ENCODE measurements at regions not wholly inside any gene's neighbourhood (a gene's known extent, or its start where the extent isn't known, plus 50 kb on each side); places are given as distances from the start of the nearest gene placed in this dataset.

DNA sequence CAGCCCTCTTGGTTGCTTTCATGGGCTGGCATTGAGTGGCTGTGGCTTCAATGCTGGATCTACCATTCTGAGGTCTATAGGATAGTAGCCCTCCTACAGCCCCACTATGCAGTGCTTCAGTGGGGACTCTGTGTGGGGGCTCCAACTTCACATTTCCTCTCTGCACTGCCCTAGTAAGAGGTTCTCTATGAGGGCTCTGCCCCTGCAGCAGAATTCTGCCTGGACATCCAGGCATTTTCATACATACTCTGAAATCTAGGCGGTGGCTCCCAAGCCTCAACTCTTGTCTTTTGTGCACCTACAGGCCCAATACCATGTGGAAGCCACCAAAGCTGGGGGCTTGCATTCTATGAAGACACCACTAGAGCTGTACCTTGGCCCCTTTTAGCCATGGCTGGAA, 195.8 kb downstream of the IGSF11 start:
- TF ChIP-seq, protein P1, sequence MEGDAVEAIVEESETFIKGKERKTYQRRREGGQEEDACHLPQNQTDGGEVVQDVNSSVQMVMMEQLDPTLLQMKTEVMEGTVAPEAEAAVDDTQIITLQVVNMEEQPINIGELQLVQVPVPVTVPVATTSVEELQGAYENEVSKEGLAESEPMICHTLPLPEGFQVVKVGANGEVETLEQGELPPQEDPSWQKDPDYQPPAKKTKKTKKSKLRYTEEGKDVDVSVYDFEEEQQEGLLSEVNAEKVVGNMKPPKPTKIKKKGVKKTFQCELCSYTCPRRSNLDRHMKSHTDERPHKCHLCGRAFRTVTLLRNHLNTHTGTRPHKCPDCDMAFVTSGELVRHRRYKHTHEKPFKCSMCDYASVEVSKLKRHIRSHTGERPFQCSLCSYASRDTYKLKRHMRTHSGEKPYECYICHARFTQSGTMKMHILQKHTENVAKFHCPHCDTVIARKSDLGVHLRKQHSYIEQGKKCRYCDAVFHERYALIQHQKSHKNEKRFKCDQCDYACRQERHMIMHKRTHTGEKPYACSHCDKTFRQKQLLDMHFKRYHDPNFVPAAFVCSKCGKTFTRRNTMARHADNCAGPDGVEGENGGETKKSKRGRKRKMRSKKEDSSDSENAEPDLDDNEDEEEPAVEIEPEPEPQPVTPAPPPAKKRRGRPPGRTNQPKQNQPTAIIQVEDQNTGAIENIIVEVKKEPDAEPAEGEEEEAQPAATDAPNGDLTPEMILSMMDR (IDR thresholded peaks at IDR 0.05): no peak

DNA sequence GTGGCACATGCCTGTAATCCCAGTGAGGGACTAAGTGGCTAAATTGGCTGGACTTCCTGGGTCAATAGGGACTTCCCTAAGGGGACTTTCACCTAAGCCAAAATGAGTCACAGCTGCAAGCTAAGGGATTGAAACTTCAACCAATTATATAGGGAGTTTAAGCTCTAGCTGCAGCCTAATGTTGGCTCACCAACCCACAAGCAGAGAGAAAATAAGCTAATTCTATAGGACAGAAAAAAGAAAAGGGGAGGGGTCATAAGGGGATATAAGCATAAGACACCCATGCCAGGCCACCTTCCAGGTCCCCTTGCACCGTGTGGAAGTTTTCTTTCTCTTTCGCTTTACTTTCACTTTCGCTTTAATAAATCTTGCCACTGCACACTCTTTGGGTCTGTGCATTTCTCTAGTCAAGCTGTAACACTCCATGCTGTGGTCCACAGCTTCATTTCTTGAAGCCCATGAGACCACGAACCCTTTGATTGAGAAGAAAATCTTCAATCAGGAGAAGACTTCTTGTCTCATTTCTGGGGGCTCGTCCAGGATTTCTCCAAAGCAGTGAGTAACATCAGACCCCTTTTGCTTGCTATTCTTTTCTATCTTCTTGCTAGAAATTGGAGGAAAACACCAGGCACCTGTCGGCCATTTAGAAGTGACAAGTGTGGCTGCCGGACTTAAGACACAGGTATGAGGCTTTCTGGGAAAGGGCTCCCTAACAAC, 192.3 kb downstream of the IGSF11 start:
- TF ChIP-seq, protein P1 (IDR thresholded peaks at IDR 0.05): no peak

DNA sequence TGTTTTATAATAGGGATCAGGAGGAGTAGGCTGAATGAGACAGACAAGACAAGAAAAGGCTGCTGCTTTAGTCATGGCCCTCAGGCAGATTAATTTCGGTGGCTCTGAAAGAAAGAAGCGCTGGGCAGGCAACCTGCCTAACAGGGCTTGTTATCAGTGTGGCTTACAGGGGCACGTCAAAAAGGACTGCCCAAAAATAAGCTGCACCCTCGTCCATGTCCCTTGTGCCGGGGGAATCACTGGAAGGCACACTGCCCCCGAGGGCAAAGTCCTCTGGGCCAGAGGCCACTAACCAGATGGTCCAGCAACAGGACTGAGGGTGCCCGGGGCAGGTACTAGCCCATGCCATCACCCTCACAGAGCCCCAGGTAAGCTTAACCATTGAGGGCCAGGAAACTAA, 188.5 kb downstream of the IGSF11 start:
- TF ChIP-seq, protein P1 (IDR thresholded peaks at IDR 0.05): no peak

All from LNCAP (cell line).